ENCODE measurements at regions not wholly inside any gene's neighbourhood (a gene's known extent, or its start where the extent isn't known, plus 50 kb on each side); places are given as distances from the start of the nearest gene placed in this dataset.

DNA sequence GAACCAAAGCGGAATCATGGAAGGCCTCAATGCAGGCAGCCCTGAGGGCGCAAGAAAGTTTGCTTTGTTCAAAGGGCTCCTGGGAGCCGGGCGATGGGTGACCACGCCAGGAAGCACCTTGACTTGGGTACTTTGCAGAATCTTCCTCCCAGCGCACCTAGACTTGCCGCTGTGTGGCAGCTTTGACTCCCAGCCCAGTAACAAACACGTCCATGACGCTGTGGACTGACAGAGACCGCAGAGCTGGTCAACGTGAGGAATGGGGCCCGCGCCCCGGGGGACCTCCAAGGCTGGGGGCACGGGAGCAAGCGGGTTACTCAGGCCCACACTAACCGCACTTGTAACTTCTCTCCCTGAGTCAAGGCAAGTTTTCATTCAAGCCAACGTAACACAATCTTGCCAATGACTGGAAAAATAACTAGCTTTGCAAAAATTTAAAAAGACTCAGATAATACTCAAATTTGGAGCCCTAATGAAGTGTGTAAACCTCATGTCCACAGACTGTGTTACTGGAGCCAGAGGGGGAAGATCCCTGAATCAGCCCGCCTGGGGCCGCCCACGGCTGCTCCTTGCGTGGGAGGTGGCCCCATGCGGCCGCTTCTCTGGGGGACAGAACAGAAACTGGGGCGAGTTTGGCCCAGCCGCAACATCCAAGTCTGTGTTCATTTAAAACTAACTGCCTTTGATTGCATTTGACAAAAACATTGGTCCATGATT lies 130.8 kb downstream of the DNAJB6 start:
- H3K27ac ChIP-seq (ENCODE audit: insufficient read depth, low read length, poor library complexity, severe bottlenecking): no peak overlapping the region
- H3K27me3 ChIP-seq (replicated peaks; ENCODE audit: control insufficient read depth, insufficient read depth, low read length, poor library complexity, severe bottlenecking): no peaks in the 10 kb centered on the region
- DNase-seq: no peak
- H3K9me3 ChIP-seq (ENCODE audit: control insufficient read depth, low read length): peaks cover 2% of the 10 kb centered on the region
- peaks cover 20% of the 10 kb centered on the region for H3K4me1 ChIP-seq (ENCODE audit: control insufficient read depth, insufficient read depth, low read length, poor library complexity, severe bottlenecking)
- no peak overlapping the region for H3K4me3 ChIP-seq (ENCODE audit: insufficient read depth, low read depth, low read length, poor library complexity, severe bottlenecking)
- no peaks in the 10 kb centered on the region for H3K36me3 ChIP-seq (ENCODE audit: control insufficient read depth, insufficient read depth, low read length)

DNA sequence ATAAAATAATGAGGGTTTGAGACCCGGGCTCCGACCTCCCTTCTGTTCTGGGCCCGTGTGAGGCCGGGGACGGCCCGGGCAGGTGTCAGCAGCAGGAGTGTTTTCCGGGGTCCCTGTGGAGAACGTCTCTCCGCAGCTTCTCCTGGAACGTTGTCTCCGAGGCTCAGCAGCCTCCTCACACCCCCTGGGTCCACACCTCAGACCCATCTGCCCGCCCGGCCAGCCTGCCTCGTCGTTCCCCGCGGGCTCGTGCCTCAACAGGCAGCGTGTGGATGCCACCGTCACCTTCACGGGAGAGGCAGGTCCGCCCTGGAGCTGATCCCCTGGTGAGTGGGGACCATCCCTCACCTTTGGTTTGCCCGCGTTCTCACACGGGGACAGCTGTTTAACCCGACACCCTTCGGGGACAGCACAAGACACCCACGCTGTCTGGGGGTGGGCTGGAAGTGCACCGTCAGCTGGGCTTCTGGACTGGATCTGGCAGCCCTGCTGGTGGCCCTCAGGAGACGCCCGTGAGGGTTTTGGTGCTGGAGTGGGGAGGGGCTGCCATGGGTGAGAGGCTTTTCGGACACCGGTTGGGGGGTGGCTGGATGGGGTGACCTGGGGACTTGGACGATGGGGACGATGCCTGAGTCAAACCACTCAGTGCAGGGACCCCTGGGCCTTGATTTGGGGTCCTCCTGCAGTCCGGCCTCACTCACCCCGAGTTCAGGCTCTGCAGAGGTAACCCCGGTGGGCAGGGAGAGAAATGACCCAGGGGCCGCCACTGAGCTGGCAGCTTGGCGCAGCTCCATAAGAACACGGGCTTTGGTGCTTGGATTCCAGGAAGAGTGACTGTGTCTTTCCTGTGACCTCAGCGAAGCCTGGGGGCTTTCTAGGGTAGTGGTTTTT lies 131.7 kb downstream of the DNAJB6 start:
- Histone ChIP-seq H3K27me3 (replicated peaks; ENCODE audit: control insufficient read depth, insufficient read depth, low read length, poor library complexity, severe bottlenecking) (no peaks in the 10 kb centered on the region), H3K9me3 (ENCODE audit: control insufficient read depth, low read length) (peaks cover 8% of the 10 kb centered on the region), H3K36me3 (ENCODE audit: control insufficient read depth, insufficient read depth, low read length) (no peaks in the 10 kb centered on the region), H3K4me1 (ENCODE audit: control insufficient read depth, insufficient read depth, low read length, poor library complexity, severe bottlenecking) (peaks cover 22% of the 10 kb centered on the region), H3K27ac (ENCODE audit: insufficient read depth, low read length, poor library complexity, severe bottlenecking) (no peak overlapping the region), H3K4me3 (ENCODE audit: insufficient read depth, low read depth, low read length, poor library complexity, severe bottlenecking) (no peak overlapping the region)
- DNase-seq: no peak

DNA sequence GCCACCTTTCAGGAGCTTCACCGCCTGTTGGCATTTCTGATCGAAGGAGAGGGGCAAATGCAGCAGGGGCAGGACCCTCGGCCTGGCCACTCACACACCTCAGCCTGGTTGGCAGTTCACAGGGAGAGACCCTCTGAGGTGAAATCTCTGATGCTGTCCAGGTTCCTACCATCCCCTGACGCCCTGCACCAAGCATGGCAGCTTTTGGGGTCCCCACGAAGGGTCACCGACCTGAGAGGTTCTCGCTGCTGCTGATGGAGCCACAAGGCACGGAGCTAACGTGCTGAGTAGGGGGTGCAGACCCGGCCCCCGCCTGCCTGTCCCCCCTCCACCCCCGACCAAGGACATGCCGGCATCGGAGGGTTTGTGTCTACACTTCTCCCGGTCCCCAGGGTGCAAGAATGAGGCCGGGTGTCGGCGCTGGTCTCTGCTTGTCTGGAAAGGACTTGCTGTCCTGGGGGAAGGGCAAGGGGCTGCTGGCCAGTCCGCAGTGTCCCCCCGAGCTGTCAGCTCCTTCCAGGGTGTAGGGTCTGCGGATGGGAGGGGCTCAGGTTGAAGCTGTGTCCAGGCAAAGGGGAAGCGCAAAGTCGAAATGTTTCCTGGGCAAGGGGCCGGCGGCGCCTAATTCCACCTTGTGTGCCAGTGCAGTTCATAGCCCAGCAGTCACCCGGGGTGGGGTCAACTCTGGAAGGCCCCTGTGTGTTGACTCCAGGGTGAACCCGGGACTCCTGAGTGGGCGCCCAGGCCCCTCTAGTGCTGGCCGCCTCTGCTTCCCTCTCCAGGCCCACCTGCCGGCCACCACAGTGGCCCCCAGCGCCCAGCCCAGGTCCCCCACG lies 132.6 kb downstream of the DNAJB6 start:
- no peak overlapping the region for H3K4me3 ChIP-seq (ENCODE audit: insufficient read depth, low read depth, low read length, poor library complexity, severe bottlenecking)
- peaks cover 22% of the 10 kb centered on the region for H3K4me1 ChIP-seq (ENCODE audit: control insufficient read depth, insufficient read depth, low read length, poor library complexity, severe bottlenecking)
- H3K27me3 ChIP-seq (replicated peaks; ENCODE audit: control insufficient read depth, insufficient read depth, low read length, poor library complexity, severe bottlenecking): no peaks in the 10 kb centered on the region
- no peak overlapping the region for H3K27ac ChIP-seq (ENCODE audit: insufficient read depth, low read length, poor library complexity, severe bottlenecking)
- no peaks in the 10 kb centered on the region for H3K36me3 ChIP-seq (ENCODE audit: control insufficient read depth, insufficient read depth, low read length)
- peaks cover 14% of the 10 kb centered on the region for H3K9me3 ChIP-seq (ENCODE audit: control insufficient read depth, low read length)
- DNase-seq: no peak

DNA sequence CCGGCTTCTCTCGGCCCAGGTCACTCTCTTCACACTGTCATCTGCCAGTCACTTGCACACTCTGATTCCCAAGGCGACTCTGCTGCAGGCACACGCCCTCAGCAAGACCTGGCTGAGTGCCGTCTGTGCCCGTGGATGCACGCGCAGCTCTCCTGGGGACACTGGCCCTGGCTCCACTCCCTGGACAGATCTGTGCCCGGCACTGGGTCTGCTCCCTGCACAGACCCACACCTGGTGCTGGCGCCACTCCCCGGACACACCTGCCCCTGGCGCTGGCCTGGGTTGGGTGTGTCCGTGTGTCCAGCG lies 133.2 kb downstream of the DNAJB6 start:
- Histone ChIP-seq H3K4me3 (ENCODE audit: insufficient read depth, low read depth, low read length, poor library complexity, severe bottlenecking) (no peak overlapping the region), H3K36me3 (ENCODE audit: control insufficient read depth, insufficient read depth, low read length) (no peaks in the 10 kb centered on the region), H3K27me3 (replicated peaks; ENCODE audit: control insufficient read depth, insufficient read depth, low read length, poor library complexity, severe bottlenecking) (no peaks in the 10 kb centered on the region), H3K27ac (ENCODE audit: insufficient read depth, low read length, poor library complexity, severe bottlenecking) (no peak overlapping the region), H3K4me1 (ENCODE audit: control insufficient read depth, insufficient read depth, low read length, poor library complexity, severe bottlenecking) (peaks cover 22% of the 10 kb centered on the region), H3K9me3 (ENCODE audit: control insufficient read depth, low read length) (peaks cover 14% of the 10 kb centered on the region)
- DNase-seq: no peak

DNA sequence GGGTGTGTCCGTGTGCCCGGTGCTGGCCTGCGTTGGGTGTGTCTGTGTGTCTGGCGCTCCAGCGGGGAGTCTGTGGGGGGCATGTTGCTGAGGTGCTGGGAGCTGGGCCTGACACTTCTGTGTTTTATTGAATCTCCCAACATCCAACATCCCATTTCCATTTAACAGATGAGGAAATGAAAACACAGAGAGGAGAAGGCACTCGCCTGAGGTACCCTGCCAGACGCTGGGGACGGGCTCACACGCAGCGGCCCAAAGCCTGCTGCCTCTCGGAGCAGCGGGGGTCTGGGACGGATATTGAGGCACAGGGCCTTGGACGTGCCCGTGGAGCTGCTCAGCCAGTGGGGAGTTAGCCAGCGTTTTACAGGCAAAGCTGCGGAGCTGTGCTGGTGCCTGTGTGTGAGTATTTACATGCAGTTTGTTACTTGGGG lies 133.9 kb downstream of the DNAJB6 start:
- no peak for DNase-seq
- Histone ChIP-seq H3K36me3 (ENCODE audit: control insufficient read depth, insufficient read depth, low read length) (no peaks in the 10 kb centered on the region), H3K27ac (ENCODE audit: insufficient read depth, low read length, poor library complexity, severe bottlenecking) (no peak overlapping the region), H3K4me1 (ENCODE audit: control insufficient read depth, insufficient read depth, low read length, poor library complexity, severe bottlenecking) (peaks cover 22% of the 10 kb centered on the region), H3K4me3 (ENCODE audit: insufficient read depth, low read depth, low read length, poor library complexity, severe bottlenecking) (no peak overlapping the region), H3K27me3 (replicated peaks; ENCODE audit: control insufficient read depth, insufficient read depth, low read length, poor library complexity, severe bottlenecking) (no peaks in the 10 kb centered on the region), H3K9me3 (ENCODE audit: control insufficient read depth, low read length) (peaks cover 14% of the 10 kb centered on the region)

DNA sequence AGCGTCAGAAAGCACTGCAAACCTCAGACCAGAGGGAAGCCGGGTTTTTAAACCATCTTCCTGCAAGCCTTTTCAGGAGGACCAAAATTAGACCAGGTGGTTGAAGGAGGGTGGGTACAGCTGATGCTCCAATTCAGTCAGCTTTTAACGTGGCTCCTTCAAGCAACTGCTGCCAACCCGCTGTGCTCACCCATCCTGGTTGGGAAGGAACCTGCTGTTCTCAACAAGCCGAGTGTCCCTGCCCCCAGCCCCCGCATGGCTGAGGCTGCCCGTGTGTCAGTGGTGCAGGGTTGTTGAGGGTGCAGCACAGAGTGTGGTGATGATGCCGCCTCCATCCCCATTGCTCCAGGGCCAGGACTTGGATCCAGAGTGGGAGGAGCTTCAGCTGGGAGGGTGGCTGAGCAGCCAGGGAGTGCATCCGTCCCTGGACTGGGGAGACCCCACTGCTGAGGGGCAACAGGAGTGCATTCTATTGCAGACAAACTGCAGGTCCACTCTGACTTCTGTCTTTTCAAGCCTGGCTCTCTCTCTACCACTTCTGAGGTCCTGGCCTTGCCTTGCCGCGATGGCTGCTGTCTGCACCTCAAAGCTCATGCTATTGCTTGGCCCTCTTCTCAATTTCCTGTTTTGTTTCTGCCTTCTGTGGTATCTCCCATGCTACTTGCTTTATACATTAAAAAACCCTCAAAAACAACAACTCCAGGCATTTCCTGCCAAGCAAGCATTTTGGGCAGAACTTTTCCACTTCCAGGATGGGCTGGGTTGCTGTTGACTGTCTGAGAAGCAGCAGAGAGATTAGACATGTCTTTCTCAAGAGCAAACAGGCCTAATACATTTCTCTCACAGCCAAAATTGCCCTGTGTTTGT lies 134.7 kb downstream of the DNAJB6 start:
- H3K9me3 ChIP-seq (ENCODE audit: control insufficient read depth, low read length): peaks cover 14% of the 10 kb centered on the region

DNA sequence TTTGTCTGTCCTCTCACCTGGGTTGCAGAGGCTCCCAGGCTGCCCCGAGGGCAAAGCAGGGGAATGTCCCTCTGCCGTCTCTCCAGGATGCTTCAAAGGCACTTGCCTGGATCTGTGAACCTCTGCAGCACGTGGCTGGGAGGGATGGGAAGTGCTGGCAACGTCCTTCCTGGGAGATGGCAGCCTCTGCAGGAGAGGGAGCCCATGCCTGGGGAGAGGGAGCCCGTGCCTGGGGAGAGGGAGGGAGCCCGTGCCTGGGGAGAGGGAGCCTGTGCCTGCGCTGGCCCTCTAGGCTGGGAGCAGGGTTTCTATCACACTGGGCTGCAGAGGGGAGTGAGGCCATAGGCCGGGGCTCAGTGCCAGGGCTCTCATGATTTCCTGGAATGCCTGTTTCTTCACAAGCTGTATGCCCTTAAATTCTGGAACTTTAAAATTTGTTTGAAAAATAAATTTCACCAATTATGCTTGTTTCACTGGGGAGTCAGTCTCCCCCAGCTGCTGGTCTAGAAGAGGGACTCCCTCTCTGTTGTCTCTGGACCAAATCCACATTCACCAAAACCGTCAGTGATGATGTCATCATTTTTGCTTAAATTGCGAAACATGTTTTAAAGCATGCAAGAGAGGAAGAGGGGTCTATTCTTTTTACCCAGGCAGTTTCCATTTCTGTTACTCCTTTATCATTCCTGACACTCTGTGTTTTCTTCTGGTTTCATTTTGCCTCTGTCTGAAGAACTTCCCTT lies 135.7 kb downstream of the DNAJB6 start:
- Histone ChIP-seq H3K36me3 (ENCODE audit: control insufficient read depth, insufficient read depth, low read length) (no peaks in the 10 kb centered on the region), H3K9me3 (ENCODE audit: control insufficient read depth, low read length) (peaks cover 14% of the 10 kb centered on the region), H3K4me1 (ENCODE audit: control insufficient read depth, insufficient read depth, low read length, poor library complexity, severe bottlenecking) (peaks cover 22% of the 10 kb centered on the region), H3K27me3 (replicated peaks; ENCODE audit: control insufficient read depth, insufficient read depth, low read length, poor library complexity, severe bottlenecking) (no peaks in the 10 kb centered on the region), H3K4me3 (ENCODE audit: insufficient read depth, low read depth, low read length, poor library complexity, severe bottlenecking) (no peak overlapping the region), H3K27ac (ENCODE audit: insufficient read depth, low read length, poor library complexity, severe bottlenecking) (peak overlapping the region; percentile 62)
- no peak for DNase-seq

More for the DNA sequence above, 134.7 kb downstream of the DNAJB6 start:
- peaks cover 22% of the 10 kb centered on the region for H3K4me1 ChIP-seq (ENCODE audit: control insufficient read depth, insufficient read depth, low read length, poor library complexity, severe bottlenecking)
- H3K36me3 ChIP-seq (ENCODE audit: control insufficient read depth, insufficient read depth, low read length): no peaks in the 10 kb centered on the region
- no peaks in the 10 kb centered on the region for H3K27me3 ChIP-seq (replicated peaks; ENCODE audit: control insufficient read depth, insufficient read depth, low read length, poor library complexity, severe bottlenecking)
- H3K27ac ChIP-seq (ENCODE audit: insufficient read depth, low read length, poor library complexity, severe bottlenecking): peak overlapping the region; percentile 62
- DNase-seq: no peak
- H3K4me3 ChIP-seq (ENCODE audit: insufficient read depth, low read depth, low read length, poor library complexity, severe bottlenecking): no peak overlapping the region

DNA sequence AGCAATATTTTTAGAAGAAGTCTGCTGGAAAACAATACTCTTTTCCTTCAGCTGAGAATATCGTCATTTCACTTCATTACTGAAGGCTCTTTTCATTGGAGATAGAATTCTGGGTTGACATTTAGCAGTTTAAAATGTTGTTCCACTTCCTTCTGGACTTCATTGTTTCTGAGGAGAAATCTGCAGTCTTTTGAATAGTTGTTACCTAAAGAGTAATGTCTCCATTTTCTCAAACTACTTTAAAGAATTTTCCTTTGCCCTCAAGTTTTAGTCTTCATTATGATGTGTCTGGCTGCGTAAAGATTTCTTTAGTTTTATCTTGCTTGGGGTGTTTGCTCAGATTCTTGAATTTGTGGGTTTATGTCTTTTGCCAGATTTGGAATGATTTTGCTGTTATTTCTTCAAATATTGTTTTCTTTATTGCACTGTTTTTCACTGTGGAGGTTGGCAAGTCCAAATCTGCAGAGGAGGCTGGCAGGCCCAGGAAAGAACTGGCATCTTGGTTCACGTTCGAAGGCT lies 136.3 kb downstream of the DNAJB6 start:
- H3K4me1 ChIP-seq (ENCODE audit: control insufficient read depth, insufficient read depth, low read length, poor library complexity, severe bottlenecking): peaks cover 27% of the 10 kb centered on the region
- H3K27ac ChIP-seq (ENCODE audit: insufficient read depth, low read length, poor library complexity, severe bottlenecking): peak overlapping the region; percentile 62
- no peak for DNase-seq

More for the DNA sequence above, 136.3 kb downstream of the DNAJB6 start:
- no peak overlapping the region for H3K4me3 ChIP-seq (ENCODE audit: insufficient read depth, low read depth, low read length, poor library complexity, severe bottlenecking)
- H3K27me3 ChIP-seq (replicated peaks; ENCODE audit: control insufficient read depth, insufficient read depth, low read length, poor library complexity, severe bottlenecking): no peaks in the 10 kb centered on the region
- H3K36me3 ChIP-seq (ENCODE audit: control insufficient read depth, insufficient read depth, low read length): no peaks in the 10 kb centered on the region
- peaks cover 14% of the 10 kb centered on the region for H3K9me3 ChIP-seq (ENCODE audit: control insufficient read depth, low read length)

Data from effector memory CD4-positive, alpha-beta T cell (primary cell).